IMR-90 (cell line): ENCODE measurements at regions not wholly inside any gene's neighbourhood (a gene's known extent, or its start where the extent isn't known, plus 50 kb on each side); places are given as distances from the start of the nearest gene placed in this dataset.

Experiments
- ATAC-seq: fragments of 200-7000 bp; cut with Tn5 transposase; 2 replicates; pipeline ENCODE4 v1.9.1; 2020; ENCODE audit warnings: low read depth, mild to moderate bottlenecking, moderate library complexity
- BruUV-seq: library from RNA; stranded (reverse); fragments of 400-500 nt; replicated peaks from 2 replicates; lab custom pipeline; 2021; lab: Mats Ljungman, UMichigan
- CTCF ChIA-PET: fragments of 300-600 bp; formaldehyde crosslinking; extraction: SDS; loops from one replicate; lab custom pipeline; 2021; ENCODE audit warnings: antibody characterized with exemption; lab: Yijun Ruan, JAX
- POLR2A ChIA-PET: fragments of 300-600 bp; sonication (Branson Sonifier 250); formaldehyde crosslinking; loops from one replicate; lab custom pipeline; 2022; ENCODE audit warnings: antibody characterized with exemption; ENCODE audit not compliant: unreplicated experiment; lab: Charles Lee
- DNase-seq: peaks from one replicate; pipeline ENCODE4 v3.0.0; 2013
- H2AFZ ChIP-seq: replicated peaks from 2 replicates; pipeline ENCODE3; 2013; ENCODE audit warnings: low read length, mild to moderate bottlenecking; ENCODE audit not compliant: poor library complexity
- H2AK5ac ChIP-seq: 2 replicates; pipeline ENCODE4 v1.6.1; 2013; ENCODE audit warnings: low read depth, low read length, inconsistent platforms
- H2AK9ac ChIP-seq: replicated peaks from 2 replicates; pipeline ENCODE3; 2013; ENCODE audit warnings: mild to moderate bottlenecking, low read depth, low read length, moderate library complexity; ENCODE audit not compliant: poor library complexity
- H2BK120ac ChIP-seq: 2 replicates; pipeline ENCODE4 v1.6.1; 2013; ENCODE audit warnings: low read depth, low read length, inconsistent platforms
- H2BK15ac ChIP-seq: 3 replicates; pipeline ENCODE4 v1.6.1; 2013; ENCODE audit warnings: low read depth, low read length, inconsistent platforms
- H2BK20ac ChIP-seq: 2 replicates; pipeline ENCODE4 v1.6.1; 2013; ENCODE audit warnings: low read depth, mild to moderate bottlenecking, inconsistent platforms, low read length, moderate library complexity
- H2BK5ac ChIP-seq: 2 replicates; pipeline ENCODE4 v1.6.1; 2013; ENCODE audit warnings: mild to moderate bottlenecking, low read depth, low read length, inconsistent platforms; ENCODE audit not compliant: poor library complexity, severe bottlenecking
- H3K14ac ChIP-seq: replicated peaks from 2 replicates; pipeline ENCODE4 v1.6.1; 2013; ENCODE audit warnings: low read depth, low read length, inconsistent platforms
- H3K18ac ChIP-seq: 2 replicates; pipeline ENCODE4 v1.6.1; 2013; ENCODE audit warnings: low read depth, low read length, control low read depth
- H3K23ac ChIP-seq: 2 replicates; pipeline ENCODE4 v1.6.1; 2013; ENCODE audit warnings: low read depth, low read length, inconsistent platforms
- H3K27ac ChIP-seq: 2 replicates; pipeline ENCODE4 v1.5.1; 2013; ENCODE audit warnings: mild to moderate bottlenecking, control low read depth, low read length; ENCODE audit not compliant: insufficient read depth
- H3K27me3 ChIP-seq: 2 replicates; pipeline ENCODE4 v1.6.1; 2013; ENCODE audit warnings: low read length; ENCODE audit not compliant: control insufficient read depth, insufficient read depth
- H3K36me3 ChIP-seq: 2 replicates; pipeline ENCODE4 v1.6.1; 2013; ENCODE audit warnings: low read length, mixed read lengths; ENCODE audit not compliant: control insufficient read depth, insufficient read depth
- H3K4ac ChIP-seq: 2 replicates; pipeline ENCODE4 v1.6.1; 2013; ENCODE audit warnings: low read depth, low read length, inconsistent platforms
- H3K4me1 ChIP-seq: 2 replicates; pipeline ENCODE4 v1.6.1; 2013; ENCODE audit warnings: low read length, mixed read lengths; ENCODE audit not compliant: control insufficient read depth, insufficient read depth
- H3K4me2 ChIP-seq: 2 replicates; pipeline ENCODE4 v1.6.1; 2013; ENCODE audit warnings: low read depth, mild to moderate bottlenecking, control low read depth, low read length, moderate library complexity
- H3K4me3 ChIP-seq: 2 replicates; pipeline ENCODE4 v1.5.1; 2013; ENCODE audit warnings: low read depth, mild to moderate bottlenecking, control low read depth, low read length, moderate library complexity; ENCODE audit not compliant: insufficient read depth
- H3K56ac ChIP-seq: 2 replicates; pipeline ENCODE4 v1.6.1; 2013; ENCODE audit warnings: low read length, inconsistent platforms; ENCODE audit not compliant: insufficient read depth; ENCODE audit errors: extremely low read depth
- H3K79me1 ChIP-seq, 2 experiments: 2 replicates each; pipeline ENCODE4 v1.6.1; 2013; ENCODE audit warnings: low read length in 2 of 2, inconsistent platforms in 1 of 2, low read depth in 1 of 2
- H3K9ac ChIP-seq: 2 replicates; pipeline ENCODE4 v1.6.1; 2013; ENCODE audit warnings: low read depth, low read length, control low read depth
- H3K9me1 ChIP-seq: 2 replicates; pipeline ENCODE4 v1.6.1; 2013; ENCODE audit warnings: low read length, inconsistent platforms; ENCODE audit not compliant: insufficient read depth
- H3K9me3 ChIP-seq: 2 replicates; pipeline ENCODE4 v1.6.1; 2013; ENCODE audit warnings: low read length; ENCODE audit not compliant: control insufficient read depth, insufficient read depth
- H4K20me1 ChIP-seq: 2 replicates; pipeline ENCODE4 v1.6.1; 2013; ENCODE audit warnings: low read length, inconsistent platforms; ENCODE audit not compliant: insufficient read depth
- H4K5ac ChIP-seq: 2 replicates; pipeline ENCODE4 v1.6.1; 2013; ENCODE audit warnings: mild to moderate bottlenecking, low read depth, low read length, control low read depth
- H4K8ac ChIP-seq, 2 experiments: 2 replicates each; pipeline ENCODE4 v1.6.1; 2013; ENCODE audit warnings: low read depth in 2 of 2, low read length in 2 of 2, control low read depth in 1 of 2, inconsistent platforms in 1 of 2
- H4K91ac ChIP-seq: 2 replicates; pipeline ENCODE4 v1.6.1; 2013; ENCODE audit warnings: low read depth, low read length, inconsistent platforms; ENCODE audit not compliant: insufficient read depth
- ELK1 ChIP-seq: fragments of 150-350 bp; IDR thresholded peaks from 2 replicates; pipeline ENCODE4 v1.6.1; 2016; ENCODE audit warnings: low read depth, mild to moderate bottlenecking, low read length, moderate library complexity, borderline replicate concordance
- FOS ChIP-seq: fragments of 150-350 bp; IDR thresholded peaks from 2 replicates; pipeline ENCODE4 v1.6.1; 2016; ENCODE audit warnings: low read depth, low read length
- POLR2A ChIP-seq: IDR thresholded peaks from 2 replicates; pipeline ENCODE4 v1.6.1; 2012; ENCODE audit warnings: mild to moderate bottlenecking, low read depth, low read length
- WGBS, 2 experiments: methylation state at CpG; one replicate each; pipeline versions ENCODE4 v1.1.5 to v1.1.7; 2013; ENCODE audit warnings: missing lambda C conversion rate in 2 of 2; ENCODE audit not compliant: insufficient read length in 1 of 2; ENCODE audit errors: extremely low coverage in 2 of 2; 5-methylcytosine and 5-hydroxymethylcytosine counted together
- dilution Hi-C: fragments of 300-500 bp; cut with HindIII; formaldehyde crosslinking; loops from one replicate; pipeline ENCODE4 v1.14.3; 2018; ENCODE audit warnings: low sequenced_read_pairs; ENCODE audit not compliant: unreplicated experiment
- in situ Hi-C: fragments of 300-500 bp; cut with MboI; formaldehyde crosslinking; loops from 3 replicates; pipeline ENCODE4 v1.14.3; 2019; ENCODE audit warnings: low sequenced_read_pairs, inconsistent platforms, mixed read lengths
- intact Hi-C: fragments of 100-400 bp; cut with micrococcal nuclease; formaldehyde crosslinking; loops from 2 replicates; pipeline ENCODE4 v1.10.0; 2022

- dilution Hi-C loops, result no loop called here
- no peak overlapping the region for H2BK120ac ChIP-seq
- ATAC-seq, result no peak
Observed at GRCh38 chrX:28312259-28312658, 275.0 kb upstream of the IL1RAPL1 start.

More at GRCh38 chrX:28312259-28312658, 275.0 kb upstream of the IL1RAPL1 start:
- Histone ChIP-seq H3K9me3 (no peaks in the 10 kb centered on the region), H4K20me1 (no peaks in the 10 kb centered on the region), H4K91ac (no peak overlapping the region), H3K27ac (no peak overlapping the region), H3K36me3 (no peaks in the 10 kb centered on the region), H3K56ac (no peak overlapping the region), H2BK5ac (no peak overlapping the region), H3K27me3 (no peaks in the 10 kb centered on the region), H3K23ac (no peak overlapping the region), H3K14ac (no peak overlapping the region), H3K79me1 (no peaks in the 10 kb centered on the region), H3K4me2 (no peak overlapping the region), H2AFZ (no peak overlapping the region), H3K4me1 (no peaks in the 10 kb centered on the region), H3K18ac (no peak overlapping the region), H4K8ac (no peak overlapping the region), H3K9ac (no peak overlapping the region), H2BK20ac (no peak overlapping the region), H2AK9ac (no peak overlapping the region), H2AK5ac (no peak overlapping the region), H3K9me1 (no peaks in the 10 kb centered on the region), H2BK15ac (no peak overlapping the region), H3K4ac (no peak overlapping the region), H3K4me3 (no peak overlapping the region), H4K5ac (no peak overlapping the region)
- ChIA-PET CTCF (no interaction called here), POLR2A (interaction anchor here (0.7 kb wide), 1 partner anchor 186 kb away, joined by 7 read pairs; no protein-coding TSS in a partner anchor)
- TF ChIP-seq FOS, result no peak
- no peak for TF ChIP-seq ELK1
- TF ChIP-seq POLR2A, result no peak
- intact Hi-C loops (loop anchor here (10.0 kb wide), 1 partner anchor 1243 kb away; no protein-coding TSS in a partner anchor), in situ Hi-C loops (no loop called here)
- WGBS, 2 experiments, result no CpG with 5 or more reads among the region's 3 CpGs
- DNase-seq, result no peak
- BruUV-seq, result no TSS peak
